Anterior cingulate cortex (tissue), 58 donors: ENCODE measurements at regions not wholly inside any gene's neighbourhood (a gene's known extent, or its start where the extent isn't known, plus 50 kb on each side); places are given as distances from the start of the nearest gene placed in this dataset.
"Not testable (repeated sequence)": the region's sequence is repeated elsewhere in the genome, so short reads cannot be mapped to it uniquely, and the experiment has no call there.

Experiments used
- DNase-seq, 58 donors: peaks; one replicate each; lab custom pipeline; 2025; lab: John Stamatoyannopoulos, UW

DNA sequence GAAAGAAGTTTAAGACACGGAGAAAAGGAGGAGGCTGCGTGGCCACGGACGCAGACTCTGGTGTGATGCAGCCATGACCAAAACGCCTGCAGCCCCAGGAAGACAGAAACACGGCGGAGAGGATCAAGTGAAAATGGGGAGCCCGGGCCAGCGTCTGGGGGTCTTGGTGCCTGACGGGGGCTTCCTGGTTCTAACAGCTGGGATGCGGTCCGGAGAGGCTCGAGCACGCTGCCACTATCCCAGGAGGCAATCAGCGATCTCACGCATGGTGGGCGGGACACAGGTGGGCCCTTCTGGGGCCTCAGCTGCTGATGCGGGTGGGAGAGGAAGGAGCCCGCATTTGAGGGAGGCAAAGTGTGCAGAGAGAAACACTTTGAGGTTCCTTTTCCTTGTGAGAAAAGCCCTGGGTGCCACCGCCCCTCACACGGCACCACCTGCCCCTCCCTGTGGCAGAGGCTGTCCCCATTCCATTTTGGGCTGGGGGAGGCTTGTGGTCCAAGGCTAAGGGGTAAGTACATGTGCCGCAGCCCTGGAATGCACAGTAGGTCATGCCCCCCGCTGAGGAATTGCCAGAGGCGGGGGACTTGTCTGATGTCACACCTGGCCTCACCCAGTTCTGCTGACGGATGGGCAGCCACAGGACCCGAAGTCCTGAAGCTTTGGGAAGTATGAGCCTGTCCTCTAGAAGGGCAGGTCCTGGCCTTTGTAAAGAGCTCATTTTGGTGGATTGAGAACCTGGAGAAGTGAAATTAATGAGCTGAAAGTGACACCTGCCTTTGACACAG, 121.7 kb upstream of the ZNF469 start:
- not testable (repeated sequence) for DNase-seq

DNA sequence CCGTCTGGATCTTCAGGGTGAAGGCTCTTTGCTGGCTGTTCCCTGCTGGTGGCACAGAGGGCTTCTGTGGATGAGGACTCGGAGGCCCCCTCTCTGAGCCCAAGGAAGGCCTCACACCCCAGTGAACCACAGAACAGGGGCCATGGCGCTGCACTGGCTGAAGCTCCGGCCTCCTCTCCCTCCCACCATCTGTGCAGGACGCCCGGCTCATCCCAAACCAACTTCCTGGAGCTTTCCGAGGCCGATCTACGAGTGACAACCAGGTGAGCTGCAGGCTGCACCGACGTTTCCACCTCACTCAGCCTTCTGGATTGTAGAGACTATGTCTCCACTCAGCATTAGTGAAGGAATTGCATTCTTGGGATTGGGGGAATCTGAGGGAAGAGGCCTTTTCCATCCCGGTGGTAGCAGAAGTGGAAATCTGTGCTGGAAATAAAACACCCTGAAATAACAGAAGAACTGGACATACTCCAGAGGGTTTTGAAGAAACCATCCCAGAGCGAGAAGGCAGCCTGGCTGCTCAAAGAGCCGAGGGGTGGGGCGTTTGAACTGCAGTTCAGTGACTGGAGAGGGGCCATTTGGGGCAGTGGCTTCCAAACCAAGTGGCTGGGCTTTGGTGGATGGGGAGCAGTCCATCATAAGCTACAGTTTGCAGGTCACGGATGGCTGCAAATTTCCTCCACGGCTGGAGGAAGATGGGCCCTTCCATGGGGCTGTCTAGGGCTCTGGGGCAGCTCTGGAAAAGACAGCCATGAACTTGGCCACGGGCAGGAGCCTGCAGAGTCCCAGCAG, 120.7 kb upstream of the ZNF469 start:
- DNase-seq, result not testable (repeated sequence)

DNA sequence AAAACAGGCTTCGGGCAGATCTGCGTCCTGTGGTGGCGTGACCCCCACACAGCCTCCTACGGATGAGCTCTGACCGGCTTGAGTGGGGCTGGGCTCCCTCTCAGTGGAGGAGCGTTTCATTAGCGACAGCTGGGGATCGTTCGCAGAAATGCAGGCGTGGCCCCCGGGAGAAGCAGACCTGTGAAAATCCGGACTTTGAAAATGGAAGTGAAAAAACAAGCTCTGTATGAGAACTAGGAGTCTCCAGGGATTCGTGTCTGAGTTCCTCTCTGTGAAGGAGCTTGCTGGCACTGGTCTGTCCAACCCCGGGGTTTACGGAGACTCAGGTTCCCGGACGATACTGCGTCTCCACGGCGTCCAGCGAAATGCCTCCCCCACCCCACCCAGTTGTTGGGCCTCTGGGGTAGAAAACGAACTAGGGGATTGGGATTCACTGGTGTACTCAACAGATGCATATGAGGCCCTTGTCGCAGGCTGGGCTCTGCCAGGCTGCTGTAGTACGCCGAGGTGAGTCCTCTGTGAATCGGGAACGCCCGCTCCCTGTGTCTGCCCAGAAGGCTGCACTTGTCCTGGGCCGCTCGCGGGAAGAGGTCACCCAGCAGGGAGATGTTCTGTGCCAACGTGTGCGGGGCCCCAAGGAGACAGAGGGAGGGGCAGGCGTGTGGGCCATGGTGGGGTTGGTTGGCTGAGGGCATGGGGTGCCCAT, 119.7 kb upstream of the ZNF469 start:
- DNase-seq, result not testable (repeated sequence)

DNA sequence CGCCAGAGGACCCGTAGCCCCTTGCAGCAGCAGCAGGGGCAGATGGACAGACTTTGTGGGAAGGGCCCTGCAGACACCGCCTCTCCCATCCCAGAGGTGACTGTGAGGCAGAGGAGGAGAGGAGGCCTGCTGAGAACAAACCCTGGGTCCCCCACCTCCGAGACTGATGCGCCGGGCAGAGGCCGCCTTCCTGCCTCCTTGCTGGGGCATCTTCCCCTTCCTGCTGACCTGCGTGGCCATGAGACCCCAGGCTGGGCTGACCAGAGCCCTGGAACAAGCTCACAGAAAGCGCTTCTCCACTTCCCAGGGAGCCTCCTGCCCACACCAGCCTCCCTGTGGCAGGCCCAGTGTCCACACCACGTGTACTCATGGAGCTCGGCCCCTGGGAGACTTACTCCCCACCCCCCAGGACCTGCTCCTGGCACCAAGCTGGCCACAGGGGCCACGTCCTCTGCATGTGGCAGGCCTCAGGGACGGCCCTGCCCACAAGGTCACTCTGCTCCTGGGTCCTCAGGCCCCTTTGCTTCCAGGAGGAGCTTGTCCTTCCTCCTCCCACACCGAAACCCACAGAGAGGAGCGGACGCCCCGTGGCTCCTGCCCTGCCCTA, 119.0 kb upstream of the ZNF469 start:
- DNase-seq, result not testable (repeated sequence)

DNA sequence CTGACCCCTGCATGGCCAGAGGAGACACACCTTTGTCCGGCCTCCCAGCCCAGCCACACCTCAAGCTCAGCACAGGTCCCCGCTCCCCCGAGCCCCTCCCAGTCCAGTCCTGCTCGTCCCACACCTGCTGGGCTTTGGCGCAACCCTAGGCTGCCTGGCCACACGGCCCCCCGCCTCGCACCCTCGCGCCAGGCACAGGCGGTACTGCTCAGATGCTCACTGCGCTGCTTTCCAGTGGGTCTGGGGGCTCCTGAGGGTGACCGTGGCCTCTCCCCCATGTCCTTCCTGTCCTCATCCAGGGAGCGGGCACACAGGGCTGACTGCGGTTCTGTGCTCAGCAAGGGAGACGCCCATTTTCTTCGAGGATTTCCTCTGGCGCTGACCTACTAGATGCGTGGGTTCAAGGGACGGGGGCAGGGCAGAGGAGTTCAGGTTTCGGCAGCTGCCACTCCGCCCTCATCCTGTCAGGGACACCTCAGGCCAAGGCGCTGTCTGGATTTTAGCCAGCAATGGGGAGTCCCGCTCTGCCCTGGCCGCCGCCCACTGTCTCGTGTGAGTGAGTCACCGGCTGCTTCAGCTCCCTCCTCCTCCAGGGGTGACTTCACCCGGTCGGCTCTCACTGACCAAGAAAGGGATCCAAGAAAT, 118.0 kb upstream of the ZNF469 start:
- DNase-seq, result peak in 14 of 58 donors; percentile 1 to 71 (median 38)

DNA sequence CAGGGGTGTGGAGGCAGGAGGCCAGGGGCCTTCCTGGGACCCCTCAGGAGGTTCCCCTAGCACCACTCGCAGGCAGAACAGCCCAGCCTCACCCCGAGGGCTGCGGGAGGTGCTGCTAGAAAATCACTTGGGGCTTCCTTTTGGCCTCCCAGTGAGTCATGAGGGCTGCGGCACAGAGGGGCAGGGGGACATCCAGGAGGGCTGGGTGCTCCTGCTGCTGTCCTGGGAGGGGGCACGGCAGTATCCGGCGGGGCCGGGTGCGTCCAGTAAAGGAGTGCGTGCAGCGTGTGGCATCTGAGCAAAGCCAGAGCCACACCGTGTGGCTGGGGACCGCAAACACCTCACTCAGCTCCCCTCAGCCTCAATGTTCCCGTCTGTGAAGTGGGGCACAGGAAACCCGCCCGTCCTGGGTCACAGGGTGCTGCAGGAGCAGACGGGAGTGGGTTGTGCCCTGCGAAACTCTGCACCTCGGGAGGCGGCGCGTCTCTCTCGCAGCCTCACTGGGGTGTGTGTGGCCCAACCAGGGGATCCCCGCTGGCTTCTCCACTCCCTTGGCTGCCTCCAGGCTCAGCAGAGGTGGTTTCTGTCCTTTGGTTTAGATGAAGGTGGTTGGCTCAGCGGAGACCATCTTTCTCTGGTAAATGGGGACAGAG, 117.3 kb upstream of the ZNF469 start:
- DNase-seq, result not testable (repeated sequence)

DNA sequence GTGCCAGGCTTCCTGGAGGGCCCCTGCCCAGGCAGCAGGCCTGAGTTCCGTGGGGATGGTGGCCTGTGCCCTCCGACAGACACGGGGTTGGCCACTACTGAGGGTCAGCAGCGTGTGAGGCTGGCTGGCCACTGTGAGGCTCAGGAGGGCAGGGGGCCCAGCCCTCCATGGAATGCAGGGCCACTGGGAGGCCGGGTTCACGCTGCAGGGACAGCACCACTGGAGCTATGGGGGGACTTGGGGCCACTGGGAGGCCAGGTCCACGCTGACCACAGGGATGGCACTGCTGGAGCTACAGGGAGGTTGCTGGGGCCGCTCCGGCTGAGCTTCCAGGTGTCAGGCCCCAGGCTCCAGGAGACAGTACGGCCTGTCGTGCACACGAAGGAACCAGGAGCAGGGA, 116.7 kb upstream of the ZNF469 start:
- not testable (repeated sequence) for DNase-seq

DNA sequence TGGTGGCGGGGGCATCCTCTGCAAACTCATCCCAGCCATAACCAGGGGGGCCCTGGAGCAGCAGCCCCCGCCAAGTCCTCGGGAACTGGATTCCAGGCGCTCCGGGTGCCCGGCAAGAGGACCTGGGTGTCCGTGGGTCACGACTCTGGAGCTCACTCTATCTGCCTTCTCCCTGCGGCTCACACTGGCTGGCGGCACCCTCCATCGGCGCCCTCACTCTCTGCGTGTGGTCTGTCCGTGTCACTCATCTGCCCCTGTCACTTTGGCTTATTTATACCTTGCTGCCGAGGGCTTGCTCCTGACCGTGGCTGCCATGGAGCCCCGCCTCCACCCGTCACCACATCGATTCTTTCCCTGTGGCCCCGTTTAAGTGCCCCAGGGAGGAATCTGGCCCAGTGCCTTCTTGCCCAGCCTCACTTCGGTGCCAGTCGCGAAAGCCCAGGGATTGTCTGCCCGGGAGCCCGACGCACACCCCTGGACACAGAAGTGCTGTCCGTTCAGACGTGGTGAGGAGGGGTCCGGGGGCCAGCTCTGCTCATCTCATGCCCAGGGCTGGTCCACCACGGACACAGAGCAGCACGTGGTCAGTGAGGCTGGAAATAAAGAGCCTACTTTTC, 115.7 kb upstream of the ZNF469 start:
- DNase-seq, result peak in 3 of 58 donors; percentile 19 to 25 (median 21)

DNA sequence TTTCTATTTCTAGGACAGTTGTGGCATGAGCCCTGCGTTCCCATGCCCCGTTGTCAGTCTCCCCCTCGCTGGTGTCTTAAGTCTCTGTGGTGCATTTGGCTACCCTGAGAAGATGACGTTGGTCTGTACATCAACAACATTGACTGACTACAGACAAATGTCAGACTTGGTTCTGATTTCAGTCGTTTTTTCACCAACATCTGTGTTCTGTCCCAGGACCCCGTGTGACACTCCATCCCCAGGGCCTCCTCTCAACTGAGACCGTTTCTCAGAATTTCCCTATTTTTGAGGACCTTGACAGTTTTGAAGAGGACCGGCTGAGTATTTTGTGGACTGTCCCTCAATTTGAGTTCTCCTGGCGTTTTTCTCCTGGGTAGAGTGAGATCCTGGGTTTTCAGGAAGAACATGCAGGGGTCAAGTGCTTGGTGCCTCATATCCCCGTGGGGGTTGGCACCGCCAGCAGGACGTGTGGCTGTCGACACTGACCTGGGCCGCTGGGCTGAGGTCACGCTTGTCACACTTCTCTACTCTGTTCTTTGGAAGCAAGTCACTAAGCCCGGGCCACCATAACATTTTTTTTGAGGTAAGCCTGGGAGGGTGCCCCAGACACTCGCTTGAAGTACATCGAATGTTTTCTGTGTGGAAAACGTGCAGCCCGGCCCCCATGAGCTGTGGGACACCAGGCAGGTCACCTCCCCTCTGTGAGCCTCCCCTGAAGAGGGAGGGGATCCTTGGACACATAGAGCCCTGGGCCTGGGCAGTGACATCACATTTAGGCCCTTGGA, 114.4 kb upstream of the ZNF469 start:
- not testable (repeated sequence) for DNase-seq

DNA sequence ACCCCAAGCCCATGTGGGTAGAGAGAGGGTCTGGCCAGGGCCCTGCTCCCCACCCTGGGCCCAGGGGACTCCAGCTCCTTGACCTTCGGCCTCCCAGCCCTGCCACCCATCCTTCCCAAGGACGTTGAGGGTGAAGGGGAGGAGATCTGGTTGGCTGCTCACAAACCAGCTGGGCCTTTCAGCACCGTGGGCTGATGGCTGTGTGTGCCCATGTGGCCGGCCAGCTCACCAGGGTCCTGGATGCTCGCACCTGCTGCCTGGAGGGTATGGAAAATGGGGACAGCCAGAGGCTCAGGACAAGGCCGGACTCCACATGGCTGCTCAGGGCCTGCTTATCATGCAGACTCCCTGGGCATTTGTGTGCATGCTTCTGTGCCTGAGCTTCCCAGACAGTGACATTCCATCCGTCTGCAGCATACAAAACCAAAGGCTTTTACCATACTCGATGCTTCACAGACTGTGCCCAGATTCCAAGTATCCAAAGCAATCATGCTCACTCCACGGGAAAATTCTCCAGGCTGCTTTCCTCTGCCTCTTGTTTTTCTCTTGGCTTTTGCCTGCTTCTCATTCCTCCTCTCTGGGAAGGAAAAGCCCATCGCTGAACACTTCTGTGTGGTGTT, 112.5 kb upstream of the ZNF469 start:
- not testable (repeated sequence) for DNase-seq

DNA sequence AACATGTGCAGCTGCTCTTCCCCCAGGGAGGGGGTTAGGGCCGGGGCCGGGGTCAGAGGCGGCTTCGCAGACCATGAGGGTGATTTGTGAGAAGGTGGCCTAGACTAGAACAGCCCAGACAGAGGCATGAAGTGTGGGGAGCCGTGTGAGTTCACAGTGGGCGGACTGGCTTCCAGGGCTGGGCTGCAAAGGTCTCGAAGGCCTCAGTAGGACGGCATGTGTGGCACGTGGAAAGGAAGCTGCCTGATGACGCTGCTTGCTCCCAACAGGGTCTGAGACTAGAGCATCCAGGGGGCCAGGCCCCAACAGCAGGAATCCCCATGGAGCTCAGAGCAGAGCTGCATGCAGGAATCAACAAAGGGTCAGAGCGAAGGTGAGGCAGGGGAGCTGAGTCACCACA, 111.5 kb upstream of the ZNF469 start:
- not testable (repeated sequence) for DNase-seq

DNA sequence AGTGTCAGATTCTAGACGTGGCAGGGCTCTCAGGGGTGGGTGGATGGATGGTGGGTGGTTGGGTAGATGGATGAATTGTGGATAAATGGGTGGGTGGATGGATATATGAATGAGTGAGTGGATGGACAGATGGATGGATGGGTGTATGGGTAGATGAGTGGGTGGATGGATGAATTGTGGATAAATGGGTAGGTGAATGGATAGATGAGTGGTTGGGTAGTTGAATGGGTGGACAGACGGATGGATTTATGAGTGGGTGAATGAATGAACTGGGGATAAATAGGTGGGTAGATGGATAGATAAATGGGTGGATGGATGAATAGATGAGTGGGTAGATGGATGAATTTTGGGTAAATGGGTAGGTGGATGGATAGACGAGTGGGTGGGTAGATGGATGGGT, 111.0 kb upstream of the ZNF469 start:
- DNase-seq, result not testable (repeated sequence)

DNA sequence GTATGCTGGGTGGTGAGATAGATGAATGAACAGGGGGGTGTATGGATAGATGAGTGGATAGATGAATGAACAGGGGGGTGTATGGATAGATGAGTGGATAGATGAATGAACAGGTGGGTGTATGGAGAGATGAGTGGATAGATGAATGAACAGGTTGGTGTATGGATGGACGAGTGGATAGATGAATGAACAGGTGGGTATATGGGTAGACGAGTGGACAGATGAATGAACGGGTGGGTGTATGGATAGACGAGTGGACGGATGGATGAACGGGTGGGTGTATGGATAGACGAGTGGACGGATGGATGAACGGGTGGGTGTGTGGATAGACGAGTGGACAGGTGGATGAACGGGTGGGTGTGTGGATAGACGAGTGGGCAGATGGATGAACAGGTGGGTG, 110.3 kb upstream of the ZNF469 start:
- DNase-seq, result not testable (repeated sequence)

DNA sequence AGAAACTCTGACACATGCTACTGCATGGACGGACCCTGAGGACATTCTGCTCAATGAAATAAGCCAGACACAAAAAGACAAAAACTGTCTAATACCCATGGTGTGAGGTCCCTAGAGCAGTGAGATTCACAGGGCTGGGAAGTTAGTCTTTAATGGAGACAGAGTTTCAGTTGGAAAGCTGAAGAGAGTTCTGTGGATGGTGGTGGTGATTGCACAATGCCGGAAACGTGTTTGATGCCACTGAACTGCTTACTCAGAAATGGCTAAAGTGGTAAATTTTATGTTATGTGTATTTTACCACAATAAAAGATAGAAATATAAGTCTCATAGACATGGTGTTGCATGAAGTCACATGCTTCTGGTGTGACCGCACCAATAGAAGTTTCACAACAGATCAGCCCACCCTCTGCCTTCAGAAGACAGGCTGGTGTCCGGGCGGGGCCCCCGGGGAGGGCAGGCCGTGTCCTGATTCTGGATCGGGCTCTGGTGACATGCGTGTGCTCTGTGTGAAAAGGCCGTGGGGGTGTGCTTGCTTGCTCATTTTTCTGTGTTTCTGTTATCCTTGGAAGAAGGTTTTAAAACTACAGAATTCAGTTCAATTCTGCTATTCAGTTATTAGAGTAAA, 108.5 kb upstream of the ZNF469 start:
- not testable (repeated sequence) for DNase-seq

DNA sequence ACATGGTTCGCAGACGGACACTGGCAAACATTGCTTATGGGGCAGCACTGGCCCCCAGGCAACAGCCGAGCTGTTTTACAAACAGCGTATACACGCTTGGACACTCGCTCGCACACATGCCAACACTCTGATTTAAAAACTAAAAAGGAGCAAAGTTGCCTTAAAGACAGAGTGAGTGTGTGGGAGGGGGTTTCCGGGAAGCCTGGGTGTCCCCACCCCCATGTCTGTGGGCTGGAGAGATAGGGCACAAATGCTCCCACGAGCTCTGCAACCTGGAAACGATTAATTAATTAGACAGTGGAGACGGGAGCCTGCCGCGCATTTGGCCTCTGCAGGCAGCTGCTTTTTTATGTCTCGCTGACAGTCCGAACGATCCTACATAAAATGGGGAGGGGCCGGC, 107.9 kb upstream of the ZNF469 start:
- DNase-seq, result no peak

DNA sequence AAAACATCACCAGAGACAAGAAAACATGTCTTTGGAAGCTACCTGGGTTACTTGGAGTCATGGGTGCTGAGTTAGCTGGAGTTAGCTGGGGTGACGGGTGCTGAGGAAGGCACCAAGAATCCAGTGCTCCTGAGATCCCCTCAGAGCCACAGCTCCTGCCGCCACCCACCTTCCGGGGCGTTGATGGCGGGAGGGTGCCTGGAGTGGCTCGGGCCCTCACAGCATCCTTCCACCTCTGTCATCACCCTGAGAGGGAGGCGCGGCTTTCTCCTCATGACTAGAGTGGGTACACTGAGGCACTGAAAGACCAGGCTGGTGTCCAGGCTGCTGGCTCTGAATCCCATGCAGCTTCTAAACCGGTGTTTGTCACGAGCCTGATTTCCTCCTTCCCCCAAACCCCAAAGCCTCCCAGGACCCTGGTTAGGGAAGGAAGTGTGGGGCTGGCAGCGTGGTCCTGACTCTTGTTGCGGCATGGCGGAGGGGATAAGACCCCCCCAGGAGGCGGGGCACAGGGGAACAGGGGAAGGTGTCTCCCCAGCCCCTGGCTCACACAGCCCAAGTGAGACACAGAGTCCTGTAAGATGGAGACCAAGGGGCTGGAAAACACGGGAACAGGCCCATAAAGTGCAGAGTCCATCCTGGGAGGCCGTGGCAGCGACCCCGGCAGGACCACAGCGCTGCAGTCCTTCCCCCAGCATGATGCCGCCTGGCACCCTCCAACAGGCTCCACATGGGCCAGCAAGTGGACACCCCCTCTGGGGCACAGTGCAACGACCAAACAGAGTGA, 107.2 kb upstream of the ZNF469 start:
- DNase-seq, result not testable (repeated sequence)
